ENCODE measurements at regions not wholly inside any gene's neighbourhood (a gene's known extent, or its start where the extent isn't known, plus 50 kb on each side); places are given as distances from the start of the nearest gene placed in this dataset.
A peak's percentile ranks its signal among the peaks of the same experiment; 100 is the strongest.

DNA sequence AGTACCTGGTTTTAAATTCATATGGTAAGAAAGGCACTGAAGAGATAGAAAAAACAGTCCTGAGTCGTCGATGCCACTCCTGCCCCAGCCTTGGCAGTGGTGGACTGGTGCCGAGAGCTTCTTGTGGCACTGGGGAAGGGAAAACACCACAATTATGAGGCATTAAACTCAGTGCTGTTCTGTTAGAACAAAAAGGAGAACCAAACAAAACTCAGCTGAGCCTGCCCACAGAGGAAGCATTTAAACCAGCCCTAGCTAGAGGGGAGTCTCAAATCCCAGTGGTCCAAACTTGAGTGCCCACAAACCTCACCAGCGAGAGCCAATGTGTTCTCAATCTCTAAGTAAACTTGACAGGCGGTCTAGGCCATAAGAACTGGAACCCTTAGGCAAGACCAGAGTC lies 1254.5 kb upstream of the FAM98A start:
- Histone ChIP-seq H3K27ac (no peak overlapping the region), H3K4me3 (no peak overlapping the region), H3K4me1 (peaks cover 0 to 7% (median 0%) of the 10 kb centered on the region in 4 donors), H3K36me3 (no peaks in the 10 kb centered on the region), H3K9me3 (no peaks in the 10 kb centered on the region), H3K27me3 (no peaks in the 10 kb centered on the region)
- ATAC-seq (no peak), DNase-seq (no peak)
- intact Hi-C loops (cut with DNase I) = no loop called here
- WGBS (ENCODE audit: insufficient coverage, low coverage, low lambda C conversion rate, missing lambda C conversion rate) = 45% methylated on average over 3 of the region's 5 CpGs
- TF ChIP-seq, protein P1, sequence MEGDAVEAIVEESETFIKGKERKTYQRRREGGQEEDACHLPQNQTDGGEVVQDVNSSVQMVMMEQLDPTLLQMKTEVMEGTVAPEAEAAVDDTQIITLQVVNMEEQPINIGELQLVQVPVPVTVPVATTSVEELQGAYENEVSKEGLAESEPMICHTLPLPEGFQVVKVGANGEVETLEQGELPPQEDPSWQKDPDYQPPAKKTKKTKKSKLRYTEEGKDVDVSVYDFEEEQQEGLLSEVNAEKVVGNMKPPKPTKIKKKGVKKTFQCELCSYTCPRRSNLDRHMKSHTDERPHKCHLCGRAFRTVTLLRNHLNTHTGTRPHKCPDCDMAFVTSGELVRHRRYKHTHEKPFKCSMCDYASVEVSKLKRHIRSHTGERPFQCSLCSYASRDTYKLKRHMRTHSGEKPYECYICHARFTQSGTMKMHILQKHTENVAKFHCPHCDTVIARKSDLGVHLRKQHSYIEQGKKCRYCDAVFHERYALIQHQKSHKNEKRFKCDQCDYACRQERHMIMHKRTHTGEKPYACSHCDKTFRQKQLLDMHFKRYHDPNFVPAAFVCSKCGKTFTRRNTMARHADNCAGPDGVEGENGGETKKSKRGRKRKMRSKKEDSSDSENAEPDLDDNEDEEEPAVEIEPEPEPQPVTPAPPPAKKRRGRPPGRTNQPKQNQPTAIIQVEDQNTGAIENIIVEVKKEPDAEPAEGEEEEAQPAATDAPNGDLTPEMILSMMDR (IDR thresholded peaks at IDR 0.05) = no peak
- no peak for TF ChIP-seq POLR2A (IDR thresholded peaks at IDR 0.05)

DNA sequence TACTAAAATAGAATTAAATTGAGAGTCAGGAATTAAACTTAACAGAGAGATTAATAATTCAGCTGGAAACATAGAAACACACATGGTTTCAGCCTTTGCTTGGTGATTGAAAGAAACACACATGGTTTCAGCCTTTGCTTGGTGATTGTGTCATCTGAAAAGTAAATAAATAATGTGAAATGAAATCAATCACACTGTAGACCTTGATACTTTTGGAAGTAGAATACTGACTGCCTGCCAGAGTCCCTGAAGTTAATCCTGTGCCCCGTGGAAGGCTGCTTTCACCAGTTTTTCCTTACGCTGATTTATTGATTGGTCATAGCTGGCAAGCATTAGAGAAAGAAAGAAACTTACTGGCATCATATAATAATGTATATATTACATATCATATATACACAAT lies 1252.7 kb upstream of the FAM98A start:
- Histone ChIP-seq H3K9me3 (no peaks in the 10 kb centered on the region), H3K36me3 (no peaks in the 10 kb centered on the region), H3K4me1 (peaks cover 0 to 7% (median 0%) of the 10 kb centered on the region in 4 donors), H3K27me3 (no peaks in the 10 kb centered on the region), H3K27ac (peak overlapping the region in 1 of 3 donors; percentile 51), H3K4me3 (no peak overlapping the region)
- ATAC-seq (peak; percentile 74 to 99 (median 97)), DNase-seq (peak in 1 of 3 donors; percentile 60)
- TF ChIP-seq, protein P1 (IDR thresholded peaks at IDR 0.05) = no peak
- TF ChIP-seq POLR2A (IDR thresholded peaks at IDR 0.05) = no peak
- 19% methylated on average over 2 of the region's 2 CpGs for WGBS (ENCODE audit: insufficient coverage, low coverage, low lambda C conversion rate, missing lambda C conversion rate)
- intact Hi-C loops (cut with DNase I) = no loop called here

DNA sequence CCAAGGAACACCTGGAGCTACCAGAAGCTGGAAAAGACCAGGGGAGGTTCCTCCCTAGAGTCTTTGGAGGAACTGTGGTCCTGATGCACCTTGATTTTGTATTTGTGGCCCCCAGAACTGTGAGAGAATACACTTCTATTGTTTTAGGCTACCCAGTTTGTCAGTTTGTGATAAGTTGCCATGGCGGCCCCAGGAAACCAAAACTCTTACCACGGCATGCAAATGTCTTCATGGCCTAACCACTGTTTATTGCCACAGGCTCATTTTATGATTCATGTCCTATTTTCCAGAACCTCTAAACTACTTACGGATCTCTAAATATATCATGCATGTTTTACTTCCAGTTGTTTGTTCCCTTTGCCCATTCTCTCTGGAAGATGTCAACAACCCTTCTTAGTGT lies 1250.7 kb upstream of the FAM98A start:
- TF ChIP-seq, protein P1 (IDR thresholded peaks at IDR 0.05) = no peak
- no peak for TF ChIP-seq POLR2A (IDR thresholded peaks at IDR 0.05)

DNA sequence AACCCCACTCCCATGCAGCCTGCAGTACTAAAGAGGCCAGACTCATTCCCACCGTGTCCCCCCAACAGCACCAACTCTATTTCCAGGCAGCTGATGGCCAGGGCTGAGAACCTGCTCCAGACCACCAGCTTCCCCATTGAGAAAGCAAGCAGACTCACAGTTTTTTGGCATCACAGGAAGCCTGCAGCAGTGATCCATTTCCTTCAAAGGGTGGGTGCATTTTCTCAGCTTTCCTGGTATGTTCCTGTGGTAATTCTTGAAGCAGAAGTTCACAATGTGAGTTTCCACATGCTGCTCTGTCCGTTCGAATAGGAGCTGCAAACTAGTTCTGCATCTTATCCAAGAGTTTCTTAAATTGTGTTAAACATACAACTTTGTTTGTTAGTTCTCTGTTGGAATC lies 1249.6 kb upstream of the FAM98A start:
- intact Hi-C loops (cut with DNase I) = no loop called here
- no peaks in the 10 kb centered on the region for H3K36me3 ChIP-seq
- H3K4me1 ChIP-seq = peaks cover 0 to 7% (median 0%) of the 10 kb centered on the region in 4 donors
- no peak overlapping the region for H3K4me3 ChIP-seq
- TF ChIP-seq, protein P1 (IDR thresholded peaks at IDR 0.05) = no peak
- no peak for TF ChIP-seq POLR2A (IDR thresholded peaks at IDR 0.05)
- ATAC-seq (no peak), DNase-seq (no peak)
- no peak overlapping the region for H3K27ac ChIP-seq
- no peaks in the 10 kb centered on the region for H3K9me3 ChIP-seq
- no peaks in the 10 kb centered on the region for H3K27me3 ChIP-seq
- WGBS (ENCODE audit: insufficient coverage, low coverage, low lambda C conversion rate, missing lambda C conversion rate) = 55% methylated on average over 2 of the region's 3 CpGs

More for the DNA sequence above, 1250.7 kb upstream of the FAM98A start:
- Histone ChIP-seq H3K36me3 (no peaks in the 10 kb centered on the region), H3K9me3 (no peaks in the 10 kb centered on the region), H3K4me1 (peaks cover 0 to 7% (median 0%) of the 10 kb centered on the region in 4 donors), H3K27ac (no peak overlapping the region), H3K4me3 (no peak overlapping the region), H3K27me3 (no peaks in the 10 kb centered on the region)
- WGBS (ENCODE audit: insufficient coverage, low coverage, low lambda C conversion rate, missing lambda C conversion rate) = 53% methylated on average over 2 of the region's 3 CpGs
- intact Hi-C loops (cut with DNase I) = no loop called here
- ATAC-seq (no peak), DNase-seq (no peak)

DNA sequence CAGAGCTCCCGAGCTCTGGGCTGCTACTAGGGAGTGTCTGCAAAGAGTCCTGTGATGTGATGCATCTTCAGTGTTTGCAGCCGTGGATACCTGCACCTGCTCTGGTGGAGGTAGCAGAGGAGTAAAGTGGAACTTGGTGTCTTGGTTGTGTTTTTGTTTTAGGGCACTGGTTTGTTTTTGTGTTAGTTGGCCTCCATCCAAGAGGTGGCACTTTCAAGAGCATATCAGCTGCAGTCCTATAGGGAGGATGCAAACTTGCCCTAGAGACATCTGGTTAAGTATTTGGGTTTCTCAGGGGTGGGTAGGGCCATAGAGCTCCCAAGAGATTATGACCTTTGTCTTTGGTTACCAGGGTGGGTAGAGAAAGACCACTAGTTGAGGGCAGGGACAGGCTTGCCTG lies 1249.0 kb upstream of the FAM98A start:
- H3K4me1 ChIP-seq = peaks cover 0 to 7% (median 0%) of the 10 kb centered on the region in 4 donors
- TF ChIP-seq, protein P1 (IDR thresholded peaks at IDR 0.05) = no peak
- no peak for TF ChIP-seq POLR2A (IDR thresholded peaks at IDR 0.05)
- no peak overlapping the region for H3K4me3 ChIP-seq
- no peak for ATAC-seq
- no peak overlapping the region for H3K27ac ChIP-seq
- no peaks in the 10 kb centered on the region for H3K27me3 ChIP-seq
- WGBS (ENCODE audit: insufficient coverage, low coverage, low lambda C conversion rate, missing lambda C conversion rate) = 18% methylated on average over 1 of the region's 2 CpGs
- H3K36me3 ChIP-seq = no peaks in the 10 kb centered on the region
- intact Hi-C loops (cut with DNase I) = no loop called here
- DNase-seq = no peak
- no peaks in the 10 kb centered on the region for H3K9me3 ChIP-seq

Data from right lobe of liver (tissue), 6 donors.